GM12878 (cell line): ENCODE measurements at regions not wholly inside any gene's neighbourhood (a gene's known extent, or its start where the extent isn't known, plus 50 kb on each side); places are given as distances from the start of the nearest gene placed in this dataset.
"Not testable (repeated sequence)": the region's sequence is repeated elsewhere in the genome, so short reads cannot be mapped to it uniquely, and the experiment has no call there.

Experiments
- ATAC-seq: fragments of 200-7000 bp; cut with Tn5 transposase; 3 replicates; pipeline ENCODE4 v1.9.1; 2020; ENCODE audit warnings: mild to moderate bottlenecking, moderate library complexity
- BruUV-seq: library from RNA; stranded (reverse); fragments of 400-500 nt; replicated peaks from 2 replicates; lab custom pipeline; 2021; lab: Mats Ljungman, UMichigan
- CTCF ChIA-PET: fragments of 300-600 bp; sonication (Branson Sonifier 250); formaldehyde crosslinking; extraction: SDS; loops from one replicate; lab custom pipeline; 2021; ENCODE audit warnings: inconsistent platforms; lab: Yijun Ruan, JAX
- POLR2A ChIA-PET: fragments of 350-600 bp; formaldehyde crosslinking; extraction: SDS; loops from one replicate; lab custom pipeline; 2021; ENCODE audit warnings: inconsistent platforms; lab: Charles Lee
- RAD21 ChIA-PET: fragments of 300-600 bp; sonication (Branson Sonifier 250); formaldehyde crosslinking; loops from one replicate; lab custom pipeline; 2023; ENCODE audit warnings: antibody characterized with exemption; ENCODE audit not compliant: unreplicated experiment; lab: Charles Lee
- SMC1A ChIA-PET: fragments of 300-600 bp; sonication (Branson Sonifier 250); formaldehyde crosslinking; loops from one replicate; lab custom pipeline; 2023; ENCODE audit not compliant: unreplicated experiment, uncharacterized antibody; lab: Charles Lee
- DNase-seq: peaks from one replicate; pipeline ENCODE4 v3.0.0-alpha.2; 2011; ENCODE audit warnings: low read depth, low spot score
- FAIRE-seq: peaks from 3 replicates; lab custom pipeline; 2011; peaks lifted over from hg19 to GRCh38; lab: Jason Lieb, UNC
- H2AFZ ChIP-seq: 2 replicates; pipeline ENCODE4 v1.6.0; 2011; ENCODE audit warnings: low read depth, low read length, control low read depth; ENCODE audit not compliant: control insufficient read depth
- H3K27ac ChIP-seq: 2 replicates; pipeline ENCODE4 v1.5.1; 2011; ENCODE audit warnings: control low read depth; ENCODE audit not compliant: control insufficient read depth, insufficient read depth
- H3K27me3 ChIP-seq, 2 experiments: replicated peaks in 1 of 2; 2 replicates each; pipeline versions ENCODE4 v1.6.0 to v1.6.1; 2011; ENCODE audit warnings: low read length in 1 of 2; ENCODE audit not compliant: control insufficient read depth in 2 of 2, insufficient read depth in 2 of 2
- H3K36me3 ChIP-seq, 2 experiments: 2 replicates each; pipeline ENCODE4 v1.5.1; 2011; ENCODE audit warnings: low read length in 1 of 2; ENCODE audit not compliant: control insufficient read depth in 2 of 2, insufficient read depth in 2 of 2
- H3K4me1 ChIP-seq: 2 replicates; pipeline ENCODE4 v1.6.1; 2011; ENCODE audit warnings: mild to moderate bottlenecking, low read length, moderate library complexity, mixed read lengths; ENCODE audit not compliant: control insufficient read depth, insufficient read depth
- H3K4me2 ChIP-seq: 2 replicates; pipeline ENCODE4 v1.6.0; 2011; ENCODE audit warnings: control low read depth; ENCODE audit not compliant: control insufficient read depth, insufficient read depth
- H3K4me3 ChIP-seq: fragments of 200-600 bp; sonication (generic); 2 replicates; pipeline ENCODE4 v1.5.1; 2016
- H3K79me2 ChIP-seq: 2 replicates; pipeline ENCODE4 v1.6.0; 2011; ENCODE audit warnings: low read length; ENCODE audit not compliant: control insufficient read depth, insufficient read depth
- H3K9ac ChIP-seq: 2 replicates; pipeline ENCODE4 v1.8.0; 2011; ENCODE audit warnings: low read length, control low read depth, mixed read lengths; ENCODE audit not compliant: control insufficient read depth, insufficient read depth
- H3K9me3 ChIP-seq: replicated peaks from 3 replicates; pipeline ENCODE4 v1.5.1; 2011; ENCODE audit warnings: mild to moderate bottlenecking, low read length; ENCODE audit not compliant: control insufficient read depth, insufficient read depth
- H4K20me1 ChIP-seq: 2 replicates; pipeline ENCODE4 v1.6.0; 2011; ENCODE audit not compliant: control insufficient read depth, insufficient read depth
- BCL11A ChIP-seq: IDR thresholded peaks from 2 replicates; pipeline ENCODE4 v1.6.1; 2011; ENCODE audit warnings: low read depth, low read length
- BCLAF1 ChIP-seq: fragments of 450-650 bp; IDR thresholded peaks from 2 replicates; pipeline ENCODE4 v1.6.1; 2017; ENCODE audit warnings: antibody characterized with exemption, mild to moderate bottlenecking, moderate library complexity
- E2F8 ChIP-seq: fragments of 450-650 bp; IDR thresholded peaks from 2 replicates; pipeline ENCODE4 v1.6.1; 2018; ENCODE audit warnings: mild to moderate bottlenecking, low read depth, moderate library complexity; ENCODE audit not compliant: partially characterized antibody
- JUNB ChIP-seq: IDR thresholded peaks from 2 replicates; pipeline ENCODE4 v1.6.1; 2016; ENCODE audit warnings: antibody characterized with exemption, mild to moderate bottlenecking
- RCOR1 ChIP-seq: conservative IDR thresholded peaks from 2 replicates; pipeline ENCODE4 v1.6.1; 2012; ENCODE audit warnings: low read depth, low read length, improper control_type of control experiment
- WGBS: methylation state at CpG from one replicate; pipeline ENCODE4 v1.1.6; 2016; ENCODE audit warnings: low lambda C conversion rate; ENCODE audit not compliant: insufficient replicate concordance, insufficient coverage; ENCODE audit errors: missing lambda C conversion rate; 5-methylcytosine and 5-hydroxymethylcytosine counted together
- in situ Hi-C: fragments of 300-500 bp; cut with MboI; formaldehyde crosslinking; loops from 9 replicates; pipeline ENCODE4 v1.14.3; 2018; ENCODE audit warnings: mixed read lengths
- intact Hi-C: fragments of 100-400 bp; cut with micrococcal nuclease; formaldehyde crosslinking; loops from one replicate; pipeline ENCODE4 v1.14.2; 2022; ENCODE audit not compliant: unreplicated experiment

DNA sequence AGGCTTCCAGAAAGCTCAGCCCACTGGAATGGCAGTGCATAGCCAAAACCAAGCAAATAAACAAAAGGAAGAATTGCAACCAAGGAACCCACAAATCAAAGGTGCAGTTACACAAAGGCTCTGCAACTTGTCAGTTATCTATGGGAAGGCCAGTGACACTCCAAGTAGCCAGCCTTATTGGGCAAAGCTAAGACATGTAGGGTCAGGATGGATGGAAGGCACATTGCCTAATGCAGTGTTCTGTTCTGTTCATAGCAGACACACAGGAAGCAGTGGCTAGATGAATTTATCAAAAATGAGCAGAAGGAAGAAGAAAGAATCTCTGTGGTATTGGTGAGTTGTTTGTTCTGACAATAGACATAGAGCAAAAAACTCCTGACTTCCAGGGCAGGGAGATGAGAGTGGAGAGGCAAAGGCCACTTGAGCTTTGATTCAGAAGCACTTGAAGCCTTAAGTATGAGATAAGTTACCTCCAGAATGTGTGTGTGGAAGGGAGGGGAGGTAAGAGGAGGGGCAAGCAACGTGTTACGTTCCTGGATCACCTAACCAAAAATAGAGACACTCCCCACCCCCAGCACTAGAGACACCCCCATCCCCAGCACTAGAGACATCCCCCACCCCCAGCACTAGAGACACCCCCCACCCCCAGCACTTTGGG, 57.9 kb upstream of the AKAP12 start (continued):
- TF ChIP-seq E2F8 (no peak), BCL11A (no peak), BCLAF1 (no peak), RCOR1 (no peak), JUNB (no peak)

DNA sequence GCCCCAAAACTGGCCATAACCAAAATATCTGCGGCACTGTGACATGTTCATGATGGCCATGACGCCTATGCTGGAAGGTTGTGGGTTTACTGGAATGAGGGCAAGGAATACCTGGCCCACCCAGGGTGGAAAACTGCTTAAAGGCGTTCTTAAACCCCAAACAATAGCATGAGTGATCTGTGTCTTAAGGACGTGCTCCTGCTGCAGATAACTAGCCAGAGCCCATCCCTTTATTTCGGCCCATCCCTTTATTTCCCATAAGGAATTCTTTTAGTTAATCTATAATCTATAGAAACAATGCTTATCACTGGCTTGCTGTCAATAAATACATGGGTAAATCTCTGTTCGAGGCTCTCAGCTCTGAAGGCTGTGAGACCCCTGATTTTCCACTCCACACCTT, 56.8 kb upstream of the AKAP12 start:
- ATAC-seq, H4K20me1 ChIP-seq, in situ Hi-C loops, H3K79me2 ChIP-seq, H3K4me2 ChIP-seq, H3K9me3 ChIP-seq, SMC1A ChIA-PET, H2AFZ ChIP-seq, H3K36me3 ChIP-seq, CTCF ChIA-PET, intact Hi-C loops, DNase-seq, RAD21 ChIA-PET, H3K4me3 ChIP-seq, BruUV-seq, FAIRE-seq, H3K9ac ChIP-seq, POLR2A ChIA-PET, H3K27ac ChIP-seq, H3K27me3 ChIP-seq, H3K4me1 ChIP-seq: not testable (repeated sequence)
- WGBS, result 7% methylated on average over 6 of the region's 6 CpGs
